ENCODE measurements at regions not wholly inside any gene's neighbourhood (a gene's known extent, or its start where the extent isn't known, plus 50 kb on each side); places are given as distances from the start of the nearest gene placed in this dataset.

GRCh38 chr7:98685541-98685940 lies 68.5 kb downstream of the NPTX2 start:
- TF ChIP-seq CTCF (IDR thresholded peaks at IDR 0.05; ENCODE audit: borderline replicate concordance, extremely low read depth, insufficient read depth), result no peak
- H3K4me3 ChIP-seq (ENCODE audit: low read length in 3 of 3), result no peak overlapping the region
- FAIRE-seq, result no peak
- peaks cover 0 to 9% (median 0%) of the 10 kb centered on the region in 3 donors for H3K9me3 ChIP-seq (ENCODE audit: control insufficient read depth in 2 of 3, insufficient read depth in 1 of 3, low read length in 3 of 3)
- no peaks in the 10 kb centered on the region for H3K27me3 ChIP-seq (ENCODE audit: control insufficient read depth, insufficient read depth, low read length)
- intact Hi-C loops (cut with DNase I), result loop anchor here (5.0 kb wide), 1 partner anchor 243 kb away; no protein-coding TSS in a partner anchor
- no peak for DNase-seq
- no peak overlapping the region for H3K27ac ChIP-seq (ENCODE audit: low read depth in 2 of 2, low read length in 2 of 2)
- no peaks in the 10 kb centered on the region for H3K4me1 ChIP-seq (ENCODE audit: control insufficient read depth in 2 of 3, insufficient read depth in 2 of 3, low read depth in 1 of 3, low read length in 3 of 3)
- H3K36me3 ChIP-seq (ENCODE audit: control insufficient read depth in 2 of 3, insufficient read depth in 3 of 3, low read length in 3 of 3), result no peaks in the 10 kb centered on the region
- no peak overlapping the region for H3K9ac ChIP-seq (ENCODE audit: low read length in 3 of 3)

- no peak for DNase-seq
- TF ChIP-seq CTCF (IDR thresholded peaks at IDR 0.05; ENCODE audit: borderline replicate concordance, extremely low read depth, insufficient read depth), result no peak
- Histone ChIP-seq H3K4me1 (ENCODE audit: control insufficient read depth in 2 of 3, insufficient read depth in 2 of 3, low read depth in 1 of 3, low read length in 3 of 3) (no peaks in the 10 kb centered on the region), H3K9ac (ENCODE audit: low read length in 3 of 3) (no peak overlapping the region), H3K36me3 (ENCODE audit: control insufficient read depth in 2 of 3, insufficient read depth in 3 of 3, low read length in 3 of 3) (no peaks in the 10 kb centered on the region), H3K9me3 (ENCODE audit: control insufficient read depth in 2 of 3, insufficient read depth in 1 of 3, low read length in 3 of 3) (peaks cover 0 to 9% (median 0%) of the 10 kb centered on the region in 3 donors), H3K4me3 (ENCODE audit: low read length in 3 of 3) (no peak overlapping the region), H3K27ac (ENCODE audit: low read depth in 2 of 2, low read length in 2 of 2) (no peak overlapping the region), H3K27me3 (ENCODE audit: control insufficient read depth, insufficient read depth, low read length) (no peaks in the 10 kb centered on the region)
- intact Hi-C loops (cut with DNase I), result loop anchor here (5.0 kb wide), 1 partner anchor 244 kb away; no protein-coding TSS in a partner anchor
- FAIRE-seq, result no peak
Observed at GRCh38 chr7:98686466-98687080, 69.5 kb downstream of the NPTX2 start.

GRCh38 chr7:98687111-98687751 lies 70.1 kb downstream of the NPTX2 start:
- no peaks in the 10 kb centered on the region for H3K36me3 ChIP-seq (ENCODE audit: control insufficient read depth in 2 of 3, insufficient read depth in 3 of 3, low read length in 3 of 3)
- no peak overlapping the region for H3K4me3 ChIP-seq (ENCODE audit: low read length in 3 of 3)
- H3K27me3 ChIP-seq (ENCODE audit: control insufficient read depth, insufficient read depth, low read length), result no peaks in the 10 kb centered on the region
- intact Hi-C loops (cut with DNase I), result loop anchor here (5.0 kb wide), 1 partner anchor 245 kb away; no protein-coding TSS in a partner anchor
- TF ChIP-seq CTCF (IDR thresholded peaks at IDR 0.05; ENCODE audit: borderline replicate concordance, extremely low read depth, insufficient read depth), result no peak
- no peak overlapping the region for H3K9ac ChIP-seq (ENCODE audit: low read length in 3 of 3)
- peak in 1 of 5 donors; percentile 14 for DNase-seq
- no peak overlapping the region for H3K27ac ChIP-seq (ENCODE audit: low read depth in 2 of 2, low read length in 2 of 2)
- peaks cover 0 to 9% (median 0%) of the 10 kb centered on the region in 3 donors for H3K9me3 ChIP-seq (ENCODE audit: control insufficient read depth in 2 of 3, insufficient read depth in 1 of 3, low read length in 3 of 3)
- no peak for FAIRE-seq
- no peaks in the 10 kb centered on the region for H3K4me1 ChIP-seq (ENCODE audit: control insufficient read depth in 2 of 3, insufficient read depth in 2 of 3, low read depth in 1 of 3, low read length in 3 of 3)

Data from kidney (tissue), 13 donors.